WERI-Rb-1 (cell line): ENCODE measurements at regions not wholly inside any gene's neighbourhood (a gene's known extent, or its start where the extent isn't known, plus 50 kb on each side); places are given as distances from the start of the nearest gene placed in this dataset.

ENCODE experiments used
- DNase-seq: peaks from one replicate; pipeline ENCODE4 v3.0.0-alpha.2; 2020
- H3K27ac ChIP-seq: fragments of 250-450 bp; sonication (Bioruptor Pico); 2 replicates; pipeline ENCODE4 v1.5.1; 2020; ENCODE audit warnings: mild to moderate bottlenecking, moderate library complexity
- H3K27me3 ChIP-seq: fragments of 250-450 bp; sonication (Bioruptor Pico); 2 replicates; pipeline ENCODE4 v1.5.1; 2021; ENCODE audit warnings: mild to moderate bottlenecking, low read depth, moderate library complexity; ENCODE audit not compliant: insufficient read depth, severe bottlenecking
- H3K36me3 ChIP-seq: fragments of 250-450 bp; sonication (Bioruptor Pico); 2 replicates; pipeline ENCODE4 v1.5.1; 2020; ENCODE audit warnings: mild to moderate bottlenecking, moderate library complexity
- H3K4me3 ChIP-seq: 2 replicates; pipeline ENCODE4 v1.5.1; 2011; ENCODE audit warnings: low read depth, mild to moderate bottlenecking, control low read depth, low read length
- H3K9me3 ChIP-seq: fragments of 250-450 bp; sonication (Bioruptor Pico); 2 replicates; pipeline ENCODE4 v1.5.1; 2021; ENCODE audit warnings: mild to moderate bottlenecking, moderate library complexity; ENCODE audit not compliant: severe bottlenecking
- TF ChIP-seq, protein P1 (sequence below): IDR thresholded peaks from 2 replicates; pipeline ENCODE4 v1.5.1; 2011; ENCODE audit warnings: low read depth, mild to moderate bottlenecking, control low read depth, inconsistent platforms, low read length

DNA sequence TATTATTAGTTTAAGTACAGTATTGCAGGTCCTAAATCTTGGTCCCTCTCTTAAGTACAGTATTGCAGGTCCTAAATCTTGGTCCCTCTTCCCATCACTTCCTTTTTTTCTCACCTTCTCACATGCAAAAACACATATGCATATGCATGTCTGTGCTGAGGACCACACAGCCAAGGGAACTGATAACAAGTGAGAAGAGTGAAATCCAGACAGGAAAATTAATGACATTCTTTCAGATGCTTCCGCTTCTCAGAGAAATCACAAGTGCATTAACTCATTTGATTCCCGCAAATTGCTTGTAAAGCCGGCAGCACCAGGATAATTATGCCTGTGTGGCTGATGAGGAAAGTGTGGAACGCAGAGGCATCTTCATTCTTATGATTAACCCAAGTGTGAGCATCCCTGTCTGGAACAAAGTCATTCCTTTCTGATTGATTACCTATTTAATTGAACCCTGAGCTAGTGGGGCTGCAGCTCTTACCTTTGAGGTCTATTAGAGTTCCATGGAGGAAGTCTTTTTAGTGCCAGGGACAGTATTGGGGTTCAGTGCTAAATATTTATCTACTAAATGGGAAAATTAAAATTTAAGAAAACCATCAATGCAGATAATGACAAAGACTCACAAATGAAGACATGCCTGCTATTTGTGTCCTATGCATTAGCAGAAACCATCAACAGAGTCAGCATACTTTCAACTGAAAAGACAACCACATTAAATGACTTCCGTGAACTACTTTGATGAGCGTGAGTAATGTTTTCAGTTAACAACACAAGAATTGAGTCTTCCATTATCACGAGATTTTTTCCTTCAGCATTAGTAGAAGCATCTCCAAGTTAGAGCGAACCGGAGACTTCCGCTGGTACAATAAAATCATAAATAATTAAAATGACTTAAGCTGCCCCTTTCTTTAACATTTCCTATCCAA, 220.4 kb upstream of the SLC35G4 start:
- H3K27me3 ChIP-seq = no peaks in the 10 kb centered on the region
- no peaks in the 10 kb centered on the region for H3K36me3 ChIP-seq
- no peaks in the 10 kb centered on the region for H3K9me3 ChIP-seq
- no peak overlapping the region for H3K27ac ChIP-seq
- DNase-seq = no peak
- TF ChIP-seq, protein P1, sequence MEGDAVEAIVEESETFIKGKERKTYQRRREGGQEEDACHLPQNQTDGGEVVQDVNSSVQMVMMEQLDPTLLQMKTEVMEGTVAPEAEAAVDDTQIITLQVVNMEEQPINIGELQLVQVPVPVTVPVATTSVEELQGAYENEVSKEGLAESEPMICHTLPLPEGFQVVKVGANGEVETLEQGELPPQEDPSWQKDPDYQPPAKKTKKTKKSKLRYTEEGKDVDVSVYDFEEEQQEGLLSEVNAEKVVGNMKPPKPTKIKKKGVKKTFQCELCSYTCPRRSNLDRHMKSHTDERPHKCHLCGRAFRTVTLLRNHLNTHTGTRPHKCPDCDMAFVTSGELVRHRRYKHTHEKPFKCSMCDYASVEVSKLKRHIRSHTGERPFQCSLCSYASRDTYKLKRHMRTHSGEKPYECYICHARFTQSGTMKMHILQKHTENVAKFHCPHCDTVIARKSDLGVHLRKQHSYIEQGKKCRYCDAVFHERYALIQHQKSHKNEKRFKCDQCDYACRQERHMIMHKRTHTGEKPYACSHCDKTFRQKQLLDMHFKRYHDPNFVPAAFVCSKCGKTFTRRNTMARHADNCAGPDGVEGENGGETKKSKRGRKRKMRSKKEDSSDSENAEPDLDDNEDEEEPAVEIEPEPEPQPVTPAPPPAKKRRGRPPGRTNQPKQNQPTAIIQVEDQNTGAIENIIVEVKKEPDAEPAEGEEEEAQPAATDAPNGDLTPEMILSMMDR = no peak
- no peak overlapping the region for H3K4me3 ChIP-seq

DNA sequence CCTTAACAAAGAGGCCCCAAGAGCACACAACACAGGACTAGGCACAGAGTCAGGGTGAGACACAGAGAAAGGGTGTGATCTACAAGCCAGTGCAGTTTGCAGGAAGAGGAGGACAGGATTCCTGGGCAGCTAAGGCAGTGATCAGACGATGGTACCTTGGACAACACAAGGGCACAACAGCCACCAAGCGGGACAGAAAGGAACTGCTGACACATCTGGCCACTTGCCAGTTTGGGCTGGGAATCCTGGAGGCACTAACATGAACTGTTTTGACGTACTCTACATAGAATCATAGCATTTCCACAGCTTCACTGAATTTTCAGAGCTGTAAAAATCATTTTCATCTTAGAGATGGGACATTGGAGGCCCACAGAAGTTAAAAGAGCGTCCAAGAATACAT, 221.5 kb upstream of the SLC35G4 start:
- TF ChIP-seq, protein P1 = 0 out of 2 replicates have a peak, but pooled peaks have one; percentile 8
- DNase-seq = peak; percentile 13
- Histone ChIP-seq H3K9me3 (no peaks in the 10 kb centered on the region), H3K27me3 (no peaks in the 10 kb centered on the region), H3K36me3 (no peaks in the 10 kb centered on the region), H3K27ac (no peak overlapping the region), H3K4me3 (no peak overlapping the region)

DNA sequence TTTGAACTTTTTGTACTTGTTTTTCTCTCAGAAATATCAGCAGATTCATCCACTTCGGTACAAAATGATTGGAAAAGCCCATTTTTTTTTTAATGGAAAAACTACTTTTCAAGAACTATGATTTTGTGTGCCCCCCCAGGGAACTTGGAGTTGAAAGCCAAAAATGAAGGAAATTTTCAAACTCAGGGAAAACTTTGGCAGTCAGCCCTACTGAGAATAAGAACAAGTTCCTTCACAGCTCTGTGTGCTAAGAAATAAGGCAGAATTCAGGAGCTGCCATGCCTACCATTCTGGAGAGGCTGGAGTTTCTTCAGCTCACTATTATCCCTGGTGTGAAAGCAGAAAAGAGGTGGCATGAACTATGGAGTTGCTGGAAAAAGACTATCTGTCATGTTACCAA, 226.0 kb upstream of the SLC35G4 start:
- DNase-seq = no peak
- Histone ChIP-seq H3K9me3 (no peaks in the 10 kb centered on the region), H3K36me3 (no peaks in the 10 kb centered on the region), H3K27ac (no peak overlapping the region), H3K27me3 (no peaks in the 10 kb centered on the region), H3K4me3 (no peak overlapping the region)
- TF ChIP-seq, protein P1 = no peak

DNA sequence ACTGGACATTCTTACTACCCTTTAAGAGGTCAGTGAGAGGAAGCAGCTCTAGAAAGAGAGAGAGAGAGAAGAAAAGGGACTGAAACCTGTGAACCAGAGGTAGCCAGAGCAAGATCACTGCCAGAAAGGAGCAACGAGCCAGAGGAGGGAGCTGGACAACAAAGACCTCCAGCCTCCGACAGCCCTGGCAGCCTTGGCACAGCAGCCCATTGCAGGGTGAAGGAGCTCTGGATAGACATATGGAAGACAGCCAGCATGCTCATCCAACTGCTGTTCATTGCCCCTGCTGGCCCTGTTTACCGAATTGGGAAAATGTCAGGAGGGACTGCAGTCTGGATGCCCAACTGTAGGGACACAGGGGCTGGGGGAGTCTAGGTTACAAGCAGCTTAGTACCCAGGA, 228.4 kb upstream of the SLC35G4 start:
- Histone ChIP-seq H3K9me3 (no peaks in the 10 kb centered on the region), H3K4me3 (no peak overlapping the region), H3K36me3 (no peaks in the 10 kb centered on the region), H3K27ac (no peak overlapping the region), H3K27me3 (peaks cover 4% of the 10 kb centered on the region)
- DNase-seq = no peak
- TF ChIP-seq, protein P1 = no peak

DNA sequence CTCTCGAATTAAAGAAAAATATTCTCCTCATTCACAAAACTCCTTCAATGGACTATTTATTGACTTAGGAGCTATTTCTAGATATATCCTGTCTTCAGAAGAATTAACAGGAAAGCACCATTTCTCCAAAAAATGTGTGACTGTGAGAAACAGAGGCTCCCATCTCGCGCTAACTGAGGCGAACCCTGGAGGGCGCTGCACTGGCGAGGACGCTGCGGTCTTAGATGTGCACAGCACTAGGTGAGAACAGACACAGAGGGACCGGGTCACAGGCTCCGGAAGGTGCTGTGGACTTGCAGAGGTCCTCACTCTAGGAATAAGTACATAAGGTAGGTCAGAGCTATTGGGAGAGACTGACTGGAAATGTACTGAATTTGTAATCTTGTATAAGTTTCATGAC, 229.7 kb upstream of the SLC35G4 start:
- Histone ChIP-seq H3K9me3 (no peaks in the 10 kb centered on the region), H3K27ac (no peak overlapping the region), H3K27me3 (peaks cover 7% of the 10 kb centered on the region), H3K36me3 (no peaks in the 10 kb centered on the region), H3K4me3 (no peak overlapping the region)
- TF ChIP-seq, protein P1 = 0 out of 2 replicates have a peak, but pooled peaks have one; percentile 10
- no peak for DNase-seq
